ENCODE measurements at regions not wholly inside any gene's neighbourhood (a gene's known extent, or its start where the extent isn't known, plus 50 kb on each side); places are given as distances from the start of the nearest gene placed in this dataset.

- no peak for DNase-seq
- no peaks in the 10 kb centered on the region for H3K4me1 ChIP-seq (ENCODE audit: control insufficient read depth, insufficient read depth, low read length)
Observed at GRCh38 chr5:105905392-105905791, 1765.3 kb downstream of the EFNA5 start.

More at GRCh38 chr5:105905392-105905791, 1765.3 kb downstream of the EFNA5 start:
- no peaks in the 10 kb centered on the region for H3K36me3 ChIP-seq (ENCODE audit: control insufficient read depth, insufficient read depth, low read length)
- no peak overlapping the region for H3K18ac ChIP-seq (ENCODE audit: low read depth, low read length)
- intact Hi-C loops (cut with micrococcal nuclease) = no loop called here
- H3K4me2 ChIP-seq (ENCODE audit: low read depth, low read length) = no peak overlapping the region
- H3K56ac ChIP-seq (ENCODE audit: extremely low read depth, insufficient read depth, low read length) = no peak overlapping the region
- H3K4me3 ChIP-seq (ENCODE audit: insufficient read depth, low read depth, low read length) = no peak overlapping the region
- no peak overlapping the region for H2AFZ ChIP-seq (replicated peaks; ENCODE audit: low read length, poor library complexity)
- H3K23ac ChIP-seq (ENCODE audit: low read depth, low read length) = no peak overlapping the region
- no peak overlapping the region for H4K91ac ChIP-seq (ENCODE audit: insufficient read depth, low read depth, low read length)
- H2BK15ac ChIP-seq (ENCODE audit: low read depth, low read length) = no peak overlapping the region
- BruUV-seq (replicated peaks) = no TSS peak
- no peak for ATAC-seq (ENCODE audit: low read depth)
- no peak overlapping the region for H4K8ac ChIP-seq (ENCODE audit: low read depth in 2 of 2, low read length in 2 of 2)
- no peak overlapping the region for H4K5ac ChIP-seq (ENCODE audit: low read depth, low read length)
- dilution Hi-C loops (cut with HindIII; ENCODE audit: low sequenced_read_pairs, unreplicated experiment) = no loop called here
- no peak overlapping the region for H2BK20ac ChIP-seq (ENCODE audit: low read depth, low read length)
- H3K4ac ChIP-seq (ENCODE audit: low read depth, low read length) = no peak overlapping the region
- no peak overlapping the region for H2BK5ac ChIP-seq (ENCODE audit: low read depth, low read length, poor library complexity, severe bottlenecking)
- POLR2A ChIA-PET (ENCODE audit: unreplicated experiment) = no interaction called here
- CTCF ChIA-PET = no interaction called here
- no peak overlapping the region for H2AK5ac ChIP-seq (ENCODE audit: low read depth, low read length)
- no peaks in the 10 kb centered on the region for H3K9me3 ChIP-seq (ENCODE audit: control insufficient read depth, insufficient read depth, low read length)
- H3K27ac ChIP-seq (ENCODE audit: insufficient read depth, low read length) = no peak overlapping the region
- TF ChIP-seq FOS (IDR thresholded peaks at IDR 0.05; ENCODE audit: low read depth, low read length) = no peak
- no peak for TF ChIP-seq RFX5 (IDR thresholded peaks at IDR 0.05; ENCODE audit: low read depth, low read length)
- H4K20me1 ChIP-seq (ENCODE audit: insufficient read depth, low read length) = no peaks in the 10 kb centered on the region
- H3K9ac ChIP-seq (ENCODE audit: low read depth, low read length) = no peak overlapping the region
- in situ Hi-C loops (cut with MboI; ENCODE audit: low sequenced_read_pairs) = no loop called here
- no CpG with 5 or more reads among the region's 3 CpGs for WGBS, 2 experiments (ENCODE audit: extremely low coverage in 2 of 2, insufficient read length in 1 of 2)
- H2BK120ac ChIP-seq (ENCODE audit: low read depth, low read length) = no peak overlapping the region
- no peaks in the 10 kb centered on the region for H3K9me1 ChIP-seq (ENCODE audit: insufficient read depth, low read length)
- no peak overlapping the region for H2AK9ac ChIP-seq (replicated peaks; ENCODE audit: low read depth, low read length, poor library complexity)
- H3K14ac ChIP-seq (replicated peaks; ENCODE audit: low read depth, low read length) = no peak overlapping the region
- no peaks in the 10 kb centered on the region for H3K27me3 ChIP-seq (ENCODE audit: control insufficient read depth, insufficient read depth, low read length)
- no peaks in the 10 kb centered on the region for H3K79me1 ChIP-seq (ENCODE audit: low read depth in 1 of 2, low read length in 2 of 2)

Measured in IMR-90 (cell line).